Panc1 (cell line): ENCODE measurements at regions not wholly inside any gene's neighbourhood (a gene's known extent, or its start where the extent isn't known, plus 50 kb on each side); places are given as distances from the start of the nearest gene placed in this dataset.

Experiments
- ATAC-seq: fragments of 200-7000 bp; cut with Tn5 transposase; 2 replicates; pipeline ENCODE4 v1.9.1; 2020; ENCODE audit warnings: mild to moderate bottlenecking, moderate library complexity
- BruUV-seq: library from RNA; stranded (reverse); fragments of 400-500 nt; replicated peaks from 2 replicates; lab custom pipeline; 2021; lab: Mats Ljungman, UMichigan
- CTCF ChIA-PET: fragments of 300-600 bp; sonication (Branson Sonifier 250); formaldehyde crosslinking; loops from one replicate; lab custom pipeline; 2022; ENCODE audit warnings: antibody characterized with exemption; lab: Charles Lee
- POLR2A ChIA-PET: fragments of 300-600 bp; sonication (Branson Sonifier 250); formaldehyde crosslinking; loops from one replicate; lab custom pipeline; 2022; ENCODE audit warnings: antibody characterized with exemption; lab: Charles Lee
- DNase-seq: peaks from one replicate; pipeline ENCODE4 v3.0.0-alpha.2; 2010; ENCODE audit warnings: low read depth, low spot score
- H3K27ac ChIP-seq: 2 replicates; pipeline ENCODE4 v1.5.1; 2011; ENCODE audit warnings: mild to moderate bottlenecking, low read length, inconsistent platforms
- H3K27me3 ChIP-seq: fragments of 200-500 bp; sonication (Bioruptor generic); 2 replicates; pipeline ENCODE4 v1.6.0; 2014; ENCODE audit warnings: low read length, inconsistent platforms; ENCODE audit not compliant: control insufficient read depth, insufficient read depth
- H3K36me3 ChIP-seq: fragments of 200-500 bp; sonication (Bioruptor generic); 2 replicates; pipeline ENCODE4 v1.5.1; 2014; ENCODE audit warnings: inconsistent platforms, mild to moderate bottlenecking, low read length, moderate library complexity; ENCODE audit not compliant: control insufficient read depth, insufficient read depth
- H3K4me1 ChIP-seq: 2 replicates; pipeline ENCODE4 v1.5.1; 2011; ENCODE audit warnings: inconsistent platforms, mild to moderate bottlenecking, low read length, moderate library complexity; ENCODE audit not compliant: control insufficient read depth, insufficient read depth
- H3K4me3 ChIP-seq, 2 experiments: 2 replicates each; pipeline ENCODE4 v1.5.1; 2011 to 2012; ENCODE audit warnings: low read depth in 2 of 2, low read length in 2 of 2, mild to moderate bottlenecking in 2 of 2, inconsistent platforms in 1 of 2, moderate library complexity in 1 of 2
- H3K9me3 ChIP-seq: fragments of 200-500 bp; sonication (Bioruptor generic); 2 replicates; pipeline ENCODE4 v1.5.1; 2014; ENCODE audit warnings: low read depth, mild to moderate bottlenecking, inconsistent platforms, low read length, moderate library complexity; ENCODE audit not compliant: control insufficient read depth, insufficient read depth
- POLR2AphosphoS5 ChIP-seq: IDR thresholded peaks from 2 replicates; pipeline ENCODE4 v1.6.1; 2012; ENCODE audit warnings: mild to moderate bottlenecking, low read depth, low read length, moderate library complexity
- SIN3A ChIP-seq: IDR thresholded peaks from 2 replicates; pipeline ENCODE4 v1.6.1; 2012; ENCODE audit warnings: low read depth, mild to moderate bottlenecking, low read length, moderate library complexity, borderline replicate concordance; ENCODE audit not compliant: insufficient read depth
- TCF7L2 ChIP-seq: IDR thresholded peaks from 2 replicates; pipeline ENCODE4 v1.6.1; 2011; ENCODE audit warnings: mild to moderate bottlenecking, low read depth, low read length, inconsistent platforms
- in situ Hi-C: cut with HindIII; loops from 2 replicates; pipeline ENCODE4 v1.10.0; 2016; ENCODE audit warnings: low sequenced_read_pairs, low pct_unique_long_range_greater_than_20kb
- intact Hi-C: fragments of 100-400 bp; cut with micrococcal nuclease; formaldehyde crosslinking; loops from one replicate; pipeline ENCODE4 v1.10.0; 2022; ENCODE audit not compliant: unreplicated experiment
- TF ChIP-seq, protein P1 (sequence below): fragments of 450-650 bp; IDR thresholded peaks from 2 replicates; pipeline ENCODE4 v1.5.1; 2017; ENCODE audit warnings: mild to moderate bottlenecking
- TF ChIP-seq, protein P2 (sequence below), 2 experiments: IDR thresholded peaks; 2 replicates each; pipeline ENCODE4 v1.6.1; 2011 to 2012; ENCODE audit warnings: low read depth in 2 of 2, control low read depth in 1 of 2, low read length in 1 of 2, mild to moderate bottlenecking in 1 of 2, moderate library complexity in 1 of 2; ENCODE audit not compliant: insufficient read depth in 1 of 2

DNA sequence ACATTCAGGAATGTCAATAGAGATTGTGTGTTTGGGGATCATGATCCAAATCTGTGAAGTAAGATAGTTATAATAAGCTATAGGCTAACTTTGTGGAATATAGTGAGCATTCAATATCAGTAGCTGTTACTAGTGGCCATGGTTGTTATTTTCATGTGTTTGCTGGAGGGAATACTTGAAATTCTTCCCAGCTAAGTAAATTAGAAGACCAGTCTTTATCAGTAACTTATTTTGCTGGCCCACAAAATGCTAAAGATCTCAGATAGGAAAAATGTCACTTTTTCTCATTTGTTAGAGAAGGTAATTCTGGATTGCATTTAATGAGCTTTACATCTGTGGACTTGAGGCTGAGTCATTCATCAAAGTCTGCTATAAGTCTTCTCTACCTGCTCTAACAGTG lies 156.1 kb upstream of the LRRC7 start:
- H3K9me3 ChIP-seq = no peaks in the 10 kb centered on the region
- ATAC-seq (no peak), DNase-seq (no peak)
- H3K4me1 ChIP-seq = no peaks in the 10 kb centered on the region
- no peak overlapping the region for H3K27ac ChIP-seq
- no peaks in the 10 kb centered on the region for H3K27me3 ChIP-seq
- intact Hi-C loops = no loop called here
- H3K4me3 ChIP-seq = no peak overlapping the region
- no peaks in the 10 kb centered on the region for H3K36me3 ChIP-seq
- BruUV-seq = no TSS peak
- ChIA-PET POLR2A (no interaction called here), CTCF (no interaction called here)
- TF ChIP-seq, protein P1, sequence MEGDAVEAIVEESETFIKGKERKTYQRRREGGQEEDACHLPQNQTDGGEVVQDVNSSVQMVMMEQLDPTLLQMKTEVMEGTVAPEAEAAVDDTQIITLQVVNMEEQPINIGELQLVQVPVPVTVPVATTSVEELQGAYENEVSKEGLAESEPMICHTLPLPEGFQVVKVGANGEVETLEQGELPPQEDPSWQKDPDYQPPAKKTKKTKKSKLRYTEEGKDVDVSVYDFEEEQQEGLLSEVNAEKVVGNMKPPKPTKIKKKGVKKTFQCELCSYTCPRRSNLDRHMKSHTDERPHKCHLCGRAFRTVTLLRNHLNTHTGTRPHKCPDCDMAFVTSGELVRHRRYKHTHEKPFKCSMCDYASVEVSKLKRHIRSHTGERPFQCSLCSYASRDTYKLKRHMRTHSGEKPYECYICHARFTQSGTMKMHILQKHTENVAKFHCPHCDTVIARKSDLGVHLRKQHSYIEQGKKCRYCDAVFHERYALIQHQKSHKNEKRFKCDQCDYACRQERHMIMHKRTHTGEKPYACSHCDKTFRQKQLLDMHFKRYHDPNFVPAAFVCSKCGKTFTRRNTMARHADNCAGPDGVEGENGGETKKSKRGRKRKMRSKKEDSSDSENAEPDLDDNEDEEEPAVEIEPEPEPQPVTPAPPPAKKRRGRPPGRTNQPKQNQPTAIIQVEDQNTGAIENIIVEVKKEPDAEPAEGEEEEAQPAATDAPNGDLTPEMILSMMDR = no peak
- no peak for TF ChIP-seq SIN3A
- TF ChIP-seq POLR2AphosphoS5 = no peak
- no peak for TF ChIP-seq TCF7L2
- TF ChIP-seq, protein P2, sequence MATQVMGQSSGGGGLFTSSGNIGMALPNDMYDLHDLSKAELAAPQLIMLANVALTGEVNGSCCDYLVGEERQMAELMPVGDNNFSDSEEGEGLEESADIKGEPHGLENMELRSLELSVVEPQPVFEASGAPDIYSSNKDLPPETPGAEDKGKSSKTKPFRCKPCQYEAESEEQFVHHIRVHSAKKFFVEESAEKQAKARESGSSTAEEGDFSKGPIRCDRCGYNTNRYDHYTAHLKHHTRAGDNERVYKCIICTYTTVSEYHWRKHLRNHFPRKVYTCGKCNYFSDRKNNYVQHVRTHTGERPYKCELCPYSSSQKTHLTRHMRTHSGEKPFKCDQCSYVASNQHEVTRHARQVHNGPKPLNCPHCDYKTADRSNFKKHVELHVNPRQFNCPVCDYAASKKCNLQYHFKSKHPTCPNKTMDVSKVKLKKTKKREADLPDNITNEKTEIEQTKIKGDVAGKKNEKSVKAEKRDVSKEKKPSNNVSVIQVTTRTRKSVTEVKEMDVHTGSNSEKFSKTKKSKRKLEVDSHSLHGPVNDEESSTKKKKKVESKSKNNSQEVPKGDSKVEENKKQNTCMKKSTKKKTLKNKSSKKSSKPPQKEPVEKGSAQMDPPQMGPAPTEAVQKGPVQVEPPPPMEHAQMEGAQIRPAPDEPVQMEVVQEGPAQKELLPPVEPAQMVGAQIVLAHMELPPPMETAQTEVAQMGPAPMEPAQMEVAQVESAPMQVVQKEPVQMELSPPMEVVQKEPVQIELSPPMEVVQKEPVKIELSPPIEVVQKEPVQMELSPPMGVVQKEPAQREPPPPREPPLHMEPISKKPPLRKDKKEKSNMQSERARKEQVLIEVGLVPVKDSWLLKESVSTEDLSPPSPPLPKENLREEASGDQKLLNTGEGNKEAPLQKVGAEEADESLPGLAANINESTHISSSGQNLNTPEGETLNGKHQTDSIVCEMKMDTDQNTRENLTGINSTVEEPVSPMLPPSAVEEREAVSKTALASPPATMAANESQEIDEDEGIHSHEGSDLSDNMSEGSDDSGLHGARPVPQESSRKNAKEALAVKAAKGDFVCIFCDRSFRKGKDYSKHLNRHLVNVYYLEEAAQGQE (IDR thresholded peaks at IDR 0.05; ENCODE audit: insufficient read depth in 1 of 2, low read depth in 2 of 2, low read length in 1 of 2) = no peak
- in situ Hi-C loops = no loop called here

DNA sequence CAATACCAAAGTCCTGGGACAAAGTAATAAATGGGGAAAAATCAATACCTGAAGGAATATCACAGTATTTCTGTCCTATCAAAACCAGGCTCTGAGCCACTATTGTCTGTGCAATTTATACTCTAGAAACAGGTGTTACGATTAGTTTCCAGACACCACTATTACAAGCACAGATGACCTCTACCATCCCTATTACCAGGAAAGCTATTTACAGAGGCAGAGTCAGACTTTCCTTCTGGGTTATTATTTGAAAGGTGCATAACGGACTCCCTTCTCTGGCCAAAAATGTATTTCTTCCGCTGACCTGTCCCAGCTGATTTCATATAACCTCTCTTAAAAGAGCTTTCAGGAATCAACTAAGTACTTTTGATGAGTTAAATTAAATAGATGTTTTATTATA lies 154.6 kb upstream of the LRRC7 start:
- no peak for DNase-seq
- Histone ChIP-seq H3K9me3 (no peaks in the 10 kb centered on the region), H3K27ac (no peak overlapping the region), H3K36me3 (no peaks in the 10 kb centered on the region), H3K4me1 (no peaks in the 10 kb centered on the region), H3K4me3 (no peak overlapping the region), H3K27me3 (no peaks in the 10 kb centered on the region)
- CTCF ChIA-PET = no interaction called here
- TF ChIP-seq TCF7L2 = no peak
- TF ChIP-seq, protein P1 = no peak
- TF ChIP-seq POLR2AphosphoS5 = no peak
- TF ChIP-seq SIN3A = no peak
- TF ChIP-seq, protein P2 (IDR thresholded peaks at IDR 0.05; ENCODE audit: insufficient read depth in 1 of 2, low read depth in 2 of 2, low read length in 1 of 2) = no peak
- ATAC-seq = no peak
- intact Hi-C loops = no loop called here
- POLR2A ChIA-PET = no interaction called here
- in situ Hi-C loops = no loop called here
- no TSS peak for BruUV-seq
